ENCODE measurements at regions not wholly inside any gene's neighbourhood (a gene's known extent, or its start where the extent isn't known, plus 50 kb on each side); places are given as distances from the start of the nearest gene placed in this dataset.

DNA sequence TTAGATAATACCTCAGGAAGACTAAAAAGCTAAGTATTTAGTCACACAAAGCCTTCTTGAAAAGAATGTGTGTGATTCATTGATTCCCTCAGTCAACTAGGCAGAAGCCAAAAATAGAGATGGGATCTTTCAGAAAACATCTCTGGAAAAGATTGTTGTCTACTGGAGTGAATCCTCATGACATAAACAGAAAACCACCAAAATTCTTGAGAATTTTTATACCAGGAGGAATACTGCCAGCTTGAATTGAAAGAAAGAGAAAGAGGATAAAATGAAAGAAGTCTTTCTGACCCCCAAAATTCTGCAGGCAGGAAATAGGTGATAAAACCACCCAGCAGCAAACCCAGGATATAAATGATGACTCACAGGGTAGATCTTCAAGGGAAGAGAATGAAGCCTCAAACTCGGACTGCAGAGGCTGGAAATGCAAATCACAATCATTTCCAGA is 363.1 kb upstream of the PLSCR5 start:
- H3K4me2 ChIP-seq (ENCODE audit: low read length): peak overlapping the region; percentile 60
- no peaks in the 10 kb centered on the region for H3K27me3 ChIP-seq (ENCODE audit: insufficient read depth, low read length)
- H3K27ac ChIP-seq (ENCODE audit: low read depth, low read length): peak overlapping the region; percentile 58; the same call in 1 of the 2 replicates
- POLR2A ChIA-PET: no interaction called here
- H2AFZ ChIP-seq (ENCODE audit: low read depth, low read length, poor library complexity, severe bottlenecking): peak overlapping the region; percentile 37
- H3K9ac ChIP-seq (ENCODE audit: low read length): peak overlapping the region; percentile 15; the same call in 1 of the 2 replicates
- peaks cover 7 to 29% of the 10 kb centered on the region in 2 experiments; a peak in 3 of 4 replicates for H3K4me1 ChIP-seq (ENCODE audit: control insufficient read depth in 1 of 2, insufficient read depth in 2 of 2, low read length in 2 of 2)
- peak; percentile 11 for TF ChIP-seq TCF7L2 (IDR thresholded peaks at IDR 0.05; ENCODE audit: borderline replicate concordance, extremely low read depth, insufficient read depth, insufficient read length)
- peak; percentile 28; the same call in 1 of the 2 replicates for TF ChIP-seq CEBPB (IDR thresholded peaks at IDR 0.05; ENCODE audit: low read depth)
- TF ChIP-seq JUND (IDR thresholded peaks at IDR 0.05): peak; percentile 74
- no peak for TF ChIP-seq ELF1 (IDR thresholded peaks at IDR 0.05; ENCODE audit: borderline replicate concordance, low read depth)
- peak; percentile 64 for TF ChIP-seq SRF (IDR thresholded peaks at IDR 0.05; ENCODE audit: low read depth)
- peak; percentile 63 for TF ChIP-seq SP1 (IDR thresholded peaks at IDR 0.05; ENCODE audit: low read depth)
- TF ChIP-seq, protein P1, sequence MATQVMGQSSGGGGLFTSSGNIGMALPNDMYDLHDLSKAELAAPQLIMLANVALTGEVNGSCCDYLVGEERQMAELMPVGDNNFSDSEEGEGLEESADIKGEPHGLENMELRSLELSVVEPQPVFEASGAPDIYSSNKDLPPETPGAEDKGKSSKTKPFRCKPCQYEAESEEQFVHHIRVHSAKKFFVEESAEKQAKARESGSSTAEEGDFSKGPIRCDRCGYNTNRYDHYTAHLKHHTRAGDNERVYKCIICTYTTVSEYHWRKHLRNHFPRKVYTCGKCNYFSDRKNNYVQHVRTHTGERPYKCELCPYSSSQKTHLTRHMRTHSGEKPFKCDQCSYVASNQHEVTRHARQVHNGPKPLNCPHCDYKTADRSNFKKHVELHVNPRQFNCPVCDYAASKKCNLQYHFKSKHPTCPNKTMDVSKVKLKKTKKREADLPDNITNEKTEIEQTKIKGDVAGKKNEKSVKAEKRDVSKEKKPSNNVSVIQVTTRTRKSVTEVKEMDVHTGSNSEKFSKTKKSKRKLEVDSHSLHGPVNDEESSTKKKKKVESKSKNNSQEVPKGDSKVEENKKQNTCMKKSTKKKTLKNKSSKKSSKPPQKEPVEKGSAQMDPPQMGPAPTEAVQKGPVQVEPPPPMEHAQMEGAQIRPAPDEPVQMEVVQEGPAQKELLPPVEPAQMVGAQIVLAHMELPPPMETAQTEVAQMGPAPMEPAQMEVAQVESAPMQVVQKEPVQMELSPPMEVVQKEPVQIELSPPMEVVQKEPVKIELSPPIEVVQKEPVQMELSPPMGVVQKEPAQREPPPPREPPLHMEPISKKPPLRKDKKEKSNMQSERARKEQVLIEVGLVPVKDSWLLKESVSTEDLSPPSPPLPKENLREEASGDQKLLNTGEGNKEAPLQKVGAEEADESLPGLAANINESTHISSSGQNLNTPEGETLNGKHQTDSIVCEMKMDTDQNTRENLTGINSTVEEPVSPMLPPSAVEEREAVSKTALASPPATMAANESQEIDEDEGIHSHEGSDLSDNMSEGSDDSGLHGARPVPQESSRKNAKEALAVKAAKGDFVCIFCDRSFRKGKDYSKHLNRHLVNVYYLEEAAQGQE (IDR thresholded peaks at IDR 0.05; ENCODE audit: low read depth): no peak
- no peak for TF ChIP-seq ZNF274 (IDR thresholded peaks at IDR 0.05; ENCODE audit: low read depth, low read length)
- peak; percentile 79 for TF ChIP-seq FOSL1 (IDR thresholded peaks at IDR 0.05; ENCODE audit: low read depth)
- no peak for TF ChIP-seq ZFX (IDR thresholded peaks at IDR 0.05)
- no peaks in the 10 kb centered on the region for H3K36me3 ChIP-seq (ENCODE audit: control insufficient read depth in 1 of 2, insufficient read depth in 2 of 2, low read length in 2 of 2)
- no peaks in the 10 kb centered on the region for H3K9me2 ChIP-seq (ENCODE audit: insufficient read depth)
- DNase-seq (ENCODE audit: low read depth, low spot score): peak; percentile 57
- CTCF ChIA-PET: interaction anchor here (1.3 kb wide), 1 partner anchor 649 kb away, joined by 3 read pairs; no protein-coding TSS in a partner anchor
- intact Hi-C loops (cut with micrococcal nuclease): no loop called here
- no peaks in the 10 kb centered on the region for H4K20me1 ChIP-seq (ENCODE audit: insufficient read depth)
- no peaks in the 10 kb centered on the region for H3K9me3 ChIP-seq (ENCODE audit: control insufficient read depth in 1 of 2, insufficient read depth in 1 of 2, low read depth in 1 of 2, low read length in 2 of 2)
- peak; percentile 86 for ATAC-seq
- H3K79me2 ChIP-seq (ENCODE audit: insufficient read depth, low read length): no peaks in the 10 kb centered on the region
- H3K4me3 ChIP-seq (replicated peaks in 1 of 2; ENCODE audit: low read depth in 1 of 2, low read length in 2 of 2): peak overlapping the region in 1 of 2 experiments; percentile 14; a peak in 3 of 4 replicates
- no TSS peak for BruUV-seq (replicated peaks)
- RAD21 ChIA-PET (ENCODE audit: low non-redundant PET in 1 of 2, low total read pairs in 2 of 2, uncharacterized antibody in 2 of 2, unreplicated experiment in 2 of 2): no interaction called here
